ENCODE measurements at regions not wholly inside any gene's neighbourhood (a gene's known extent, or its start where the extent isn't known, plus 50 kb on each side); places are given as distances from the start of the nearest gene placed in this dataset.

GRCh38 chr1:90558754-90559378 is 158.2 kb downstream of the BARHL2 start:
- DNase-seq (ENCODE audit: low spot score) = no peak

GRCh38 chr1:90558126-90558525 is 159.0 kb downstream of the BARHL2 start:
- DNase-seq (ENCODE audit: low spot score) = no peak

- DNase-seq (ENCODE audit: low spot score) = no peak
Observed at GRCh38 chr1:90557706-90558105, 159.4 kb downstream of the BARHL2 start.

- no peak for DNase-seq (ENCODE audit: low spot score)
Observed at GRCh38 chr1:90550626-90551406, 166.3 kb downstream of the BARHL2 start.

GRCh38 chr1:90544356-90544755 is 172.7 kb downstream of the BARHL2 start:
- no peak for DNase-seq (ENCODE audit: low spot score)

GRCh38 chr1:90537606-90538362 is 179.3 kb downstream of the BARHL2 start:
- no peak for DNase-seq (ENCODE audit: low spot score)

GRCh38 chr1:90534663-90535295 is 182.3 kb downstream of the BARHL2 start:
- no peak for DNase-seq (ENCODE audit: low spot score)

- no peak for DNase-seq (ENCODE audit: low spot score)
Observed at GRCh38 chr1:90534116-90534515, 183.0 kb downstream of the BARHL2 start.

- DNase-seq (ENCODE audit: low spot score) = no peak
Observed at GRCh38 chr1:90526954-90527353, 190.1 kb downstream of the BARHL2 start.

- no peak for DNase-seq (ENCODE audit: low spot score)
Observed at GRCh38 chr1:90522432-90522831, 194.7 kb downstream of the BARHL2 start.

GRCh38 chr1:90513956-90514355 is 203.1 kb downstream of the BARHL2 start:
- DNase-seq (ENCODE audit: low spot score) = no peak

GRCh38 chr1:90512441-90512840 is 204.7 kb downstream of the BARHL2 start:
- no peak for DNase-seq (ENCODE audit: low spot score)

- DNase-seq (ENCODE audit: low spot score) = no peak
Observed at GRCh38 chr1:90510143-90510542, 207.0 kb downstream of the BARHL2 start.

- DNase-seq (ENCODE audit: low spot score) = no peak
Observed at GRCh38 chr1:90509225-90510048, 207.7 kb downstream of the BARHL2 start.

- no peak for DNase-seq (ENCODE audit: low spot score)
Observed at GRCh38 chr1:90508376-90509167, 208.5 kb downstream of the BARHL2 start.

- DNase-seq (ENCODE audit: low spot score) = no peak
Observed at GRCh38 chr1:90507173-90507572, 209.9 kb downstream of the BARHL2 start.

- DNase-seq (ENCODE audit: low spot score) = no peak
Observed at GRCh38 chr1:90505806-90506205, 211.3 kb downstream of the BARHL2 start.

- DNase-seq (ENCODE audit: low spot score) = no peak
Observed at GRCh38 chr1:90504509-90504908, 212.6 kb downstream of the BARHL2 start.

GRCh38 chr1:90502696-90503095 is 214.4 kb downstream of the BARHL2 start:
- DNase-seq (ENCODE audit: low spot score) = no peak

GRCh38 chr1:90502194-90502593 is 214.9 kb downstream of the BARHL2 start:
- DNase-seq (ENCODE audit: low spot score) = no peak

GRCh38 chr1:90501281-90501680 is 215.8 kb downstream of the BARHL2 start:
- DNase-seq (ENCODE audit: low spot score) = no peak

Data from RKO (cell line).